ENCODE measurements at regions not wholly inside any gene's neighbourhood (a gene's known extent, or its start where the extent isn't known, plus 50 kb on each side); places are given as distances from the start of the nearest gene placed in this dataset.

DNA sequence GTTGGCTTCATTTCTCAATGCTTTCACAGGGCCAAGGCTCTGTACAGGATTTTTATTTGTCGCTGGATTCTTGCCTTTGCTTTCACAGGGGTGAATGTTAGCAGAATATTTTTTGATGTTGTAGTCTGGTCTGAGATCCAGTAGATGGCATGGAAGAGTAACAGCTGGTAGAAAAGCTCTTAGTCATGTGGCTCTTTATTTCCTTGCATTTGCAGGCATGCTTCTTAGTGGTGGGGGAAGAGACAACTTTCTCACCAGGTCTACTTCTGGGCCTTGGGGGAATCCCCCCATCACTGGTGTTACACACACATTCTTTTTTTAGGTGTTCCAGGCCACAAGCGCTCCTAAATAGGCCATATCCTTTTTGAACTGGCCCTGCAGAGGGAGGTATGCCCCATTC is 58.2 kb upstream of the DKK2 start:
- DNase-seq (ENCODE audit: low spot score) = peak; percentile 34

All from H4 (cell line).